ENCODE measurements at regions not wholly inside any gene's neighbourhood (a gene's known extent, or its start where the extent isn't known, plus 50 kb on each side); places are given as distances from the start of the nearest gene placed in this dataset.

DNA sequence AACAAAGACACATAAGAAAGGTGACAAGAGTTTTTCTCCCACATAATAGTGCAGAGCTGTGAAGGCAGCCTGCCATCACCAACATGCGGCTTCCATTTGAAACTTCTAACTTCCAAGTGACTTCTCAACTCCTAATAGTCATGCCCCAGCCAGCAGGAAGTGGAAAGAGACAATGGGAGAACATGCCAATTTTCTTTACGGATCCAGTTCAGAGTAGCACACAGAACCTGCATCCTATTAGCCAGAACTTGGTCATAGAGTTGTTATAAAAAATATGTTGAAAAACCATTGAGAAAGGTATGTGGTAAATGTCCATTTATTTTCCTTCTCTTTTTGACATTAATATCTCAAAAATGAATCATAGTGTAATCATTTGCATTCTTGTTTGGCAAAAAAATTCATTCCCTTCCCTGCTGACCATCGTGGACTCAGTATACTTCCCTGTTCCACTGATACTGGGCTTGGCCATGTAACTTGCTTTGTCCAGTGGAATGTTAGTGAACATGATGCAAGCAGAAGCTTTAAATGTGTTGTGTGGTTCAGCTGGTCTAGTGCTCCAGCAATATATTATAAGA is 197.4 kb downstream of the SEC16B start:
- no peak overlapping the region for H3K4me3 ChIP-seq
- H3K27ac ChIP-seq, result no peak overlapping the region
- TF ChIP-seq CTCF (IDR thresholded peaks at IDR 0.05) (no peak), POLR2A (IDR thresholded peaks at IDR 0.05) (no peak), POLR2AphosphoS5 (IDR thresholded peaks at IDR 0.05; ENCODE audit: insufficient read depth in 1 of 2, low read depth in 1 of 2) (no peak)
- no peaks in the 10 kb centered on the region for H3K9me3 ChIP-seq
- no peak for DNase-seq (ENCODE audit: extremely low spot score in 2 of 2)
- no peaks in the 10 kb centered on the region for H3K4me1 ChIP-seq
- no peaks in the 10 kb centered on the region for H3K36me3 ChIP-seq
- no peaks in the 10 kb centered on the region for H3K27me3 ChIP-seq
- intact Hi-C loops (cut with DNase I), result no loop called here

DNA sequence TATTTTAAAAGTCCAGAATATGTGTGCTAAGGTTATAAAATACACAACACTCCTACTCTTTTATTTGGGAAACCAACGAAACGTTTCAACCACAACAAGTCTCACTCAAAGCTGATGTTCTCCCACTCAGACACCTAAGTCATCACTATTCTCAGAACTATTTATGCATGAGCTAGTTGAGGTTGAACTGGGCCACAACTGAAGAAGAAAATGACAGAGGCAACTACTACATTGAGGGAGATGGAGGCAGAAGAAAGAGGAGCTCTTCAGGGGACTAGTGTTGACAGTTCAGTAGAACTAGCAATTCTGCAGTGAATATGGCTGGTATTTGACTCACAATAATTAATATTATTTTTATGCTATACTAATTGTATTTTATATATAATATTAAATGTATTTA is 198.2 kb downstream of the SEC16B start:
- H3K4me1 ChIP-seq, result no peaks in the 10 kb centered on the region
- no peak overlapping the region for H3K27ac ChIP-seq
- H3K27me3 ChIP-seq, result no peaks in the 10 kb centered on the region
- no peaks in the 10 kb centered on the region for H3K36me3 ChIP-seq
- H3K4me3 ChIP-seq, result no peak overlapping the region
- no peak for TF ChIP-seq POLR2AphosphoS5 (IDR thresholded peaks at IDR 0.05; ENCODE audit: insufficient read depth in 1 of 2, low read depth in 1 of 2)
- no peak for TF ChIP-seq CTCF (IDR thresholded peaks at IDR 0.05)
- TF ChIP-seq POLR2A (IDR thresholded peaks at IDR 0.05), result no peak
- no peaks in the 10 kb centered on the region for H3K9me3 ChIP-seq
- no peak for DNase-seq (ENCODE audit: extremely low spot score in 2 of 2)
- intact Hi-C loops (cut with DNase I), result no loop called here

- no peaks in the 10 kb centered on the region for H3K36me3 ChIP-seq
- H3K4me1 ChIP-seq, result no peaks in the 10 kb centered on the region
- H3K27ac ChIP-seq, result no peak overlapping the region
- no peak overlapping the region for H3K4me3 ChIP-seq
- DNase-seq (ENCODE audit: extremely low spot score in 2 of 2), result no peak
- TF ChIP-seq CTCF (IDR thresholded peaks at IDR 0.05) (no peak), POLR2A (IDR thresholded peaks at IDR 0.05) (no peak), POLR2AphosphoS5 (IDR thresholded peaks at IDR 0.05; ENCODE audit: insufficient read depth in 1 of 2, low read depth in 1 of 2) (no peak)
- intact Hi-C loops (cut with DNase I), result no loop called here
- no peaks in the 10 kb centered on the region for H3K27me3 ChIP-seq
- no peaks in the 10 kb centered on the region for H3K9me3 ChIP-seq
Observed at GRCh38 chr1:177770096-177770495, 199.8 kb downstream of the SEC16B start.

DNA sequence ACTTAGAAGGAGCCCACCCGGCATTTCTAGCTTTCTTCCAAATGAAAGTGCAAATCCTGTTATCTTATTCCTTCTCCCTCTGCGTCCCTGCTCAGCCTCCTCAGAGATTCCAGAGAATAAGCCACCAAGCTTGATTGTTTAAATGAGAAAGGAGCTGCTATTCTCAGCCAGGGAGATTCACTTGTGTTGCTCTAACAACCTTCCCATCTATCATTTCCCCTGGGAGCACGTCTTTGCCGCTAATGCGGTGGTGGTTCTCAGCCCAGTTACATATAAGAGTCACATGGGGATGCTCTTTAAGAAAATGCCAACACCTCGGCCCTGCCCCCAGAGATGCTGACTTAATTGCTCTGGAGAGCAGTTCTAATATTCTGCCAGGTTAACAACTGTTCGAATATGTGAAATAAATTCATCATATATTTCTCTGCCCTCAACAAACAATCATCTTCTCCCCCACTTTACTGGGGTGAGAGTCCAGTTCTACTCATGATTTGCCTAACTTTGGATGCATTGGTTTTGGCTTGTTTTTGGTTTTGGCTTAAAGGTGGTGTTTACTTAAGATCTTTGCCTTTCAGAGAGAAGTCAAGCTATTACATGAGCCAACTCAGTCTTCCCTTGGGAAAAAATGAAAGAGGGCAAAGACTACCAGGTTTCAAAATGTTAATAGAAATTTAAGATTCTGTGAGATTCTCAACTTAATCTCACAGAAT is 213.9 kb downstream of the SEC16B start:
- Histone ChIP-seq H3K4me3 (no peak overlapping the region), H3K27ac (no peak overlapping the region), H3K9me3 (no peaks in the 10 kb centered on the region), H3K4me1 (no peaks in the 10 kb centered on the region), H3K36me3 (no peaks in the 10 kb centered on the region), H3K27me3 (no peaks in the 10 kb centered on the region)
- no peak for DNase-seq (ENCODE audit: extremely low spot score in 2 of 2)
- no peak for TF ChIP-seq POLR2AphosphoS5 (IDR thresholded peaks at IDR 0.05; ENCODE audit: insufficient read depth in 1 of 2, low read depth in 1 of 2)
- TF ChIP-seq CTCF (IDR thresholded peaks at IDR 0.05), result no peak
- no peak for TF ChIP-seq POLR2A (IDR thresholded peaks at IDR 0.05)
- intact Hi-C loops (cut with DNase I), result no loop called here

GRCh38 chr1:177754603-177755002 is 215.3 kb downstream of the SEC16B start:
- Histone ChIP-seq H3K36me3 (no peaks in the 10 kb centered on the region), H3K9me3 (no peaks in the 10 kb centered on the region)
- TF ChIP-seq POLR2AphosphoS5 (IDR thresholded peaks at IDR 0.05; ENCODE audit: insufficient read depth in 1 of 2, low read depth in 1 of 2), result no peak
- TF ChIP-seq CTCF (IDR thresholded peaks at IDR 0.05), result no peak
- TF ChIP-seq POLR2A (IDR thresholded peaks at IDR 0.05), result no peak

More at GRCh38 chr1:177754603-177755002, 215.3 kb downstream of the SEC16B start:
- H3K27me3 ChIP-seq, result no peaks in the 10 kb centered on the region
- DNase-seq (ENCODE audit: extremely low spot score in 2 of 2), result no peak
- intact Hi-C loops (cut with DNase I), result no loop called here
- H3K4me3 ChIP-seq, result no peak overlapping the region
- H3K4me1 ChIP-seq, result no peaks in the 10 kb centered on the region
- H3K27ac ChIP-seq, result no peak overlapping the region
